ENCODE measurements at regions not wholly inside any gene's neighbourhood (a gene's known extent, or its start where the extent isn't known, plus 50 kb on each side); places are given as distances from the start of the nearest gene placed in this dataset.

DNA sequence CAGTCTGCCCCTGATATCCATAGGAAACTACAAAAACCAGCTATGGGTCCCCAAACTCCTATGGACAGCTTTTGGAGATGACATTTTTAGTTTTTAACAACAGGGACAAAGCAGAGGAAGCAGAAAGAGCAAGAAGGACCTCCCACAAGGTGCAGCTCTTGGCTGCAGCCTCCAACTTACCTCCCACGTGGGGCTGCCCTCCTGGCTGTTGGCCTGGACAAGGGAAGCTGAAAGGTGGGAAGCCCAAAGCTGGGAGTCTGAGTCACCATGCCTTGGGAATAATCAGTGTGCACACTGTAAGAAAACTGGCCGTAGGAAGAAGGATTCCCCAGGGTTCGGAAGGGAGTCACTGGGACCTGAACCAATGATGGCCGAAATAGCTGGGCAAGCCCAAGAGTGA, 51.8 kb upstream of the PAX1 start:
- no peak overlapping the region for H3K27ac ChIP-seq
- WGBS, 2 donors, result 81 to 86% methylated on average over 4 of the region's 4 CpGs

DNA sequence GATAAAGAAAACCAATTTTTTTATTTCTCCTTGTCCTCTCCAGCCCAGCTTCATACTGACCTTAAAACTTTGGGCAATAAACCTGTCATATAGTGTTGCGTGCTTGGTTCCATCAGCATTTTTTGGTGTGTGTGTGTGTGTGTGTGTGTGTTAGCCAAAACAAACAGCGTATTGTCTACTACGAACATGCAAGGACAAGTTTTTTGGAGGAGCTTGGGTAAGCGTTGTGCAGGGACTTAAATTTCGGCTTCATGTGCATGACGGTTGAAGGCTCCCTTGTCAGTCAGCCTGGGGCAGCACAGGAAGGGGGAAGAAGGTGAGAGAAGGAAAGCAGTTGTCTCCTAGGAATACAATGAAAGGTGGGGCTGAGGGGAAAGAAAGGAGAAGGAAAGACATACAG, 62.0 kb upstream of the PAX1 start:
- Histone ChIP-seq H3K4me1 (no peaks in the 10 kb centered on the region), H3K4me3 (replicated peaks in 1 of 3) (no peak overlapping the region), H3K9me3 (no peaks in the 10 kb centered on the region), H3K36me3 (no peaks in the 10 kb centered on the region), H3K27ac (no peak overlapping the region), H3K27me3 (no peaks in the 10 kb centered on the region)
- TF ChIP-seq, protein P1, sequence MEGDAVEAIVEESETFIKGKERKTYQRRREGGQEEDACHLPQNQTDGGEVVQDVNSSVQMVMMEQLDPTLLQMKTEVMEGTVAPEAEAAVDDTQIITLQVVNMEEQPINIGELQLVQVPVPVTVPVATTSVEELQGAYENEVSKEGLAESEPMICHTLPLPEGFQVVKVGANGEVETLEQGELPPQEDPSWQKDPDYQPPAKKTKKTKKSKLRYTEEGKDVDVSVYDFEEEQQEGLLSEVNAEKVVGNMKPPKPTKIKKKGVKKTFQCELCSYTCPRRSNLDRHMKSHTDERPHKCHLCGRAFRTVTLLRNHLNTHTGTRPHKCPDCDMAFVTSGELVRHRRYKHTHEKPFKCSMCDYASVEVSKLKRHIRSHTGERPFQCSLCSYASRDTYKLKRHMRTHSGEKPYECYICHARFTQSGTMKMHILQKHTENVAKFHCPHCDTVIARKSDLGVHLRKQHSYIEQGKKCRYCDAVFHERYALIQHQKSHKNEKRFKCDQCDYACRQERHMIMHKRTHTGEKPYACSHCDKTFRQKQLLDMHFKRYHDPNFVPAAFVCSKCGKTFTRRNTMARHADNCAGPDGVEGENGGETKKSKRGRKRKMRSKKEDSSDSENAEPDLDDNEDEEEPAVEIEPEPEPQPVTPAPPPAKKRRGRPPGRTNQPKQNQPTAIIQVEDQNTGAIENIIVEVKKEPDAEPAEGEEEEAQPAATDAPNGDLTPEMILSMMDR (IDR thresholded peaks at IDR 0.05), result no peak
- no peak for TF ChIP-seq POLR2A (IDR thresholded peaks at IDR 0.05)
- 87 to 88% methylated on average over 6 of the region's 6 CpGs for WGBS, 2 donors
- intact Hi-C loops (cut with DNase I), result loop anchor here (10.0 kb wide), 1 partner anchor 461 kb away; no protein-coding TSS in a partner anchor
- DNase-seq, result no peak

More for the DNA sequence above, 51.8 kb upstream of the PAX1 start:
- H3K27me3 ChIP-seq, result no peaks in the 10 kb centered on the region
- no peak overlapping the region for H3K4me3 ChIP-seq (replicated peaks in 1 of 3)
- no peaks in the 10 kb centered on the region for H3K4me1 ChIP-seq
- no peak for DNase-seq
- H3K36me3 ChIP-seq, result no peaks in the 10 kb centered on the region
- intact Hi-C loops (cut with DNase I), result no loop called here
- H3K9me3 ChIP-seq, result no peaks in the 10 kb centered on the region
- TF ChIP-seq, protein P1 (IDR thresholded peaks at IDR 0.05), result no peak
- no peak for TF ChIP-seq POLR2A (IDR thresholded peaks at IDR 0.05)

DNA sequence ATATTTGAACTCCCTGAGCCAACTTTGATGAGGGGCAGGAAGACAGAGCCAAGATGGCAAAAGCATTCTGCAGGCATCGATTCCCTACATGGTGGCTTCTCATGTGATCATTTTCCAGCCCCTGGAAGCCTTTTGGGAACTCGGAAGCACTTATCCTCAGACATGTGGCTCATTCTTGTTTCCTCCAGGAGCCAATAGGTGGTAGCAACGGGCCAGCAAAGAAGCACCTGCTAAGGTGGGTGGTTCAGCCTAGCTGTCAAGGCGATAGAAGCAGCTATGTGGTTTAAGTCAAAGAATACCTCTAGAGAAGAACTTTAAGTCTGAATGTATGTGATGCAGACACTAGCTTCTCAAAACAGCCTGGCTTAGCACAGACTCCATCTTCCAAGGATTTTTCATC, 64.9 kb upstream of the PAX1 start:
- DNase-seq, result peak; percentile 63 to 70
- Histone ChIP-seq H3K4me1 (no peaks in the 10 kb centered on the region), H3K4me3 (replicated peaks in 1 of 3) (no peak overlapping the region), H3K9me3 (no peaks in the 10 kb centered on the region), H3K36me3 (no peaks in the 10 kb centered on the region), H3K27me3 (no peaks in the 10 kb centered on the region), H3K27ac (no peak overlapping the region)
- intact Hi-C loops (cut with DNase I), result loop anchor here (2.0 to 10.0 kb wide), 2 partner anchors 54 to 464 kb away; no protein-coding TSS in a partner anchor
- 13 to 15% methylated on average over 2 to 4 of the region's 4 CpGs for WGBS, 2 donors
- TF ChIP-seq, protein P1 (IDR thresholded peaks at IDR 0.05), result peak in 4 of 6 experiments; percentile 63 to 87 (median 76)
- TF ChIP-seq POLR2A (IDR thresholded peaks at IDR 0.05), result no peak

DNA sequence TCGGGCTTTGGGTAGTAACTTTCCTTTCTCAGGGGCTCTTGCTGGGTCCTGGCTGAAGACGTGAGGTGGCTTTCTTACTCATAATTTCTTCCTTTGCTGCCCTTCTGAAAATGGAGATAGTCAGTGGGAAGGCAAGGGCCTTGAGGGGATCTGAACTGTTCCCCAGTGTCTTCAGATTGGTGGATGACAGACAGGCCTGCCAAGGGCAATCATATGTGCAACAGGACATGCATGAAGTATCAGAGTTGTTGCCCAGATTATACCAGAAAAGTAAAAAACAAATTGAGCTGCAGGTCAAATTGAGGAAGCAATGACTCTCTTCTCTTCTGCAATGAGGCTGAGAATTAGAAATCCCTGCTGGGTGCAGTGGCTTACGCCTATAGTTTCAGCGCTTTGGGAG, 71.6 kb upstream of the PAX1 start:
- Histone ChIP-seq H3K4me3 (replicated peaks in 1 of 3) (no peak overlapping the region), H3K27ac (no peak overlapping the region), H3K36me3 (no peaks in the 10 kb centered on the region), H3K9me3 (no peaks in the 10 kb centered on the region), H3K27me3 (no peaks in the 10 kb centered on the region), H3K4me1 (no peaks in the 10 kb centered on the region)
- no peak for DNase-seq
- intact Hi-C loops (cut with DNase I), result no loop called here
- 88 to 98% methylated on average over 4 of the region's 4 CpGs for WGBS, 2 donors
- TF ChIP-seq, protein P1 (IDR thresholded peaks at IDR 0.05), result no peak
- TF ChIP-seq POLR2A (IDR thresholded peaks at IDR 0.05), result no peak

DNA sequence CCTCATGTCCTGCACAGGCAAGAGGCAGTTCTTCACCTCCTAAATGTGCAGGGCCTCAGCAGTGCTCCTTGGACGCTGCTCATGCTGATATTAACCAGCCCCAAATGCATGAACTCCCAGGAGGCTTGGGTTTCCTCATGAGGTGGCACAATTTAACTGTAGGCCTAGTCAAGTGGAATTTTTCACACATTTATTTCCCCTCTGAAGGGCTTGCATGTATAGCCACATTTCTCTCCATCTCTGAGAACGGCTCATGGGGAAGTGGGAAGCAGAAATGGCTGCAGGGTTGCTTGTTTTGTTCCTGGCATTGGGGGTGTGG, 72.8 kb upstream of the PAX1 start:
- H3K9me3 ChIP-seq, result no peaks in the 10 kb centered on the region
- no peak for DNase-seq
- intact Hi-C loops (cut with DNase I), result no loop called here
- TF ChIP-seq, protein P1 (IDR thresholded peaks at IDR 0.05), result no peak
- TF ChIP-seq POLR2A (IDR thresholded peaks at IDR 0.05), result no peak
- no peak overlapping the region for H3K4me3 ChIP-seq (replicated peaks in 1 of 3)
- 37 to 38% methylated on average over 2 of the region's 2 CpGs for WGBS, 2 donors
- H3K4me1 ChIP-seq, result no peaks in the 10 kb centered on the region
- H3K36me3 ChIP-seq, result no peaks in the 10 kb centered on the region
- H3K27ac ChIP-seq, result no peak overlapping the region
- no peaks in the 10 kb centered on the region for H3K27me3 ChIP-seq
